HG03439 (cell line): ENCODE measurements at regions not wholly inside any gene's neighbourhood (a gene's known extent, or its start where the extent isn't known, plus 50 kb on each side); places are given as distances from the start of the nearest gene placed in this dataset.
"Not testable (repeated sequence)": the region's sequence is repeated elsewhere in the genome, so short reads cannot be mapped to it uniquely, and the experiment has no call there.

Experiments used
- ATAC-seq: cut with Tn5 transposase; IDR thresholded peaks from one replicate; pipeline ENCODE4 v1.9.1; 2021; ENCODE audit warnings: mild to moderate bottlenecking, moderate library complexity; ENCODE audit not compliant: unreplicated experiment

GRCh38 chr1:196091397-196092135 lies 516.7 kb downstream of the KCNT2 start:
- ATAC-seq: no peak

- no peak for ATAC-seq
Measured at GRCh38 chr1:196090226-196090625, 518.0 kb downstream of the KCNT2 start.

GRCh38 chr1:196088541-196088940 lies 519.7 kb downstream of the KCNT2 start:
- no peak for ATAC-seq

- no peak for ATAC-seq
Measured at GRCh38 chr1:196078691-196079090, 529.5 kb downstream of the KCNT2 start.

- ATAC-seq: no peak
Measured at GRCh38 chr1:196075621-196076020, 532.6 kb downstream of the KCNT2 start.

- ATAC-seq: no peak
Measured at GRCh38 chr1:196074182-196074581, 534.1 kb downstream of the KCNT2 start.

- no peak for ATAC-seq
Measured at GRCh38 chr1:196071447-196071846, 536.8 kb downstream of the KCNT2 start.

GRCh38 chr1:196070940-196071339 lies 537.3 kb downstream of the KCNT2 start:
- no peak for ATAC-seq

GRCh38 chr1:196063952-196064351 lies 544.3 kb downstream of the KCNT2 start:
- ATAC-seq: no peak

GRCh38 chr1:196063294-196063693 lies 544.9 kb downstream of the KCNT2 start:
- no peak for ATAC-seq

- ATAC-seq: no peak
Measured at GRCh38 chr1:196060539-196060938, 547.7 kb downstream of the KCNT2 start.

GRCh38 chr1:196059210-196059609 lies 549.0 kb downstream of the KCNT2 start:
- ATAC-seq: no peak

GRCh38 chr1:196056966-196057365 lies 551.3 kb downstream of the KCNT2 start:
- no peak for ATAC-seq

GRCh38 chr1:196049407-196049806 lies 558.8 kb downstream of the KCNT2 start:
- no peak for ATAC-seq

GRCh38 chr1:196043268-196043667 lies 565.0 kb downstream of the KCNT2 start:
- ATAC-seq: no peak

- ATAC-seq: no peak
Measured at GRCh38 chr1:196034080-196034706, 574.0 kb downstream of the KCNT2 start.

GRCh38 chr1:196031387-196031786 lies 576.9 kb downstream of the KCNT2 start:
- not testable (repeated sequence) for ATAC-seq

GRCh38 chr1:196030455-196030854 lies 577.8 kb downstream of the KCNT2 start:
- no peak for ATAC-seq

GRCh38 chr1:196029410-196029809 lies 578.8 kb downstream of the KCNT2 start:
- no peak for ATAC-seq

- no peak for ATAC-seq
Measured at GRCh38 chr1:196027127-196027526, 581.1 kb downstream of the KCNT2 start.

- not testable (repeated sequence) for ATAC-seq
Measured at GRCh38 chr1:196021174-196021573, 587.1 kb downstream of the KCNT2 start.

- ATAC-seq: no peak
Measured at GRCh38 chr1:196009362-196009761, 598.9 kb downstream of the KCNT2 start.

GRCh38 chr1:196007763-196008162 lies 600.5 kb downstream of the KCNT2 start:
- ATAC-seq: no peak
